ENCODE measurements at regions not wholly inside any gene's neighbourhood (a gene's known extent, or its start where the extent isn't known, plus 50 kb on each side); places are given as distances from the start of the nearest gene placed in this dataset.
"Not testable (repeated sequence)": the region's sequence is repeated elsewhere in the genome, so short reads cannot be mapped to it uniquely, and the experiment has no call there.

- no peak for TF ChIP-seq CTCF (IDR thresholded peaks at IDR 0.05; ENCODE audit: control insufficient read depth, insufficient read depth, low read depth, low read length, missing control alignments)
- H3K4me3 ChIP-seq (ENCODE audit: control insufficient read depth, low read depth, low read length): no peak overlapping the region
- no peak for DNase-seq (ENCODE audit: low read depth)
Measured at GRCh38 chr3:118799303-118799702, 235.3 kb downstream of the IGSF11 start.

DNA sequence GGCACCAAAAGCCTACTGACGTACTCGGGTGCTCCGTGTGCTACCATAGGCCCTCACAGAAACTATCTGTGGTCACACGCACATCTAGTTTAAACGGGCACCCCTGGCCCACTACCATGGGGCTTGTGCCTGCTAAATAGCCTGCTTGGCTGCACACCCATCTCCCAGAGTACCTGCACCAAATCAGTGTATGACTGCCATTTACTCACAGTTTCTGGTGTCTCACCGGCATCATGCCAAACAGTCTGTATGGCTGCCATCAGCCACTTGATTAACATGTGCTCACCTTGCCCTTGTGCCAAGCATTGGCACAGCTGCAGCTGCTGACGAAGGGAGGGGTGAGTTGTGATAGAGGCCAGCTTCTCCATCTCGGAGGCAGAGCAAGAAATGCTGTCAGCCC lies 232.7 kb downstream of the IGSF11 start:
- no peak overlapping the region for H3K4me3 ChIP-seq (ENCODE audit: control insufficient read depth, low read depth, low read length)
- no peak for TF ChIP-seq CTCF (IDR thresholded peaks at IDR 0.05; ENCODE audit: control insufficient read depth, insufficient read depth, low read depth, low read length, missing control alignments)
- DNase-seq (ENCODE audit: low read depth): no peak

GRCh38 chr3:118802325-118803095 lies 232.1 kb downstream of the IGSF11 start:
- no peak for TF ChIP-seq CTCF (IDR thresholded peaks at IDR 0.05; ENCODE audit: control insufficient read depth, insufficient read depth, low read depth, low read length, missing control alignments)
- no peak overlapping the region for H3K4me3 ChIP-seq (ENCODE audit: control insufficient read depth, low read depth, low read length)
- DNase-seq (ENCODE audit: low read depth): no peak

- no peak for DNase-seq (ENCODE audit: low read depth)
- no peak overlapping the region for H3K4me3 ChIP-seq (ENCODE audit: control insufficient read depth, low read depth, low read length)
- TF ChIP-seq CTCF (IDR thresholded peaks at IDR 0.05; ENCODE audit: control insufficient read depth, insufficient read depth, low read depth, low read length, missing control alignments): no peak
Measured at GRCh38 chr3:118803096-118803476, 231.6 kb downstream of the IGSF11 start.

- TF ChIP-seq CTCF (IDR thresholded peaks at IDR 0.05; ENCODE audit: control insufficient read depth, insufficient read depth, low read depth, low read length, missing control alignments): no peak
- H3K4me3 ChIP-seq (ENCODE audit: control insufficient read depth, low read depth, low read length): no peak overlapping the region
- no peak for DNase-seq (ENCODE audit: low read depth)
Measured at GRCh38 chr3:118805007-118805406, 229.6 kb downstream of the IGSF11 start.

DNA sequence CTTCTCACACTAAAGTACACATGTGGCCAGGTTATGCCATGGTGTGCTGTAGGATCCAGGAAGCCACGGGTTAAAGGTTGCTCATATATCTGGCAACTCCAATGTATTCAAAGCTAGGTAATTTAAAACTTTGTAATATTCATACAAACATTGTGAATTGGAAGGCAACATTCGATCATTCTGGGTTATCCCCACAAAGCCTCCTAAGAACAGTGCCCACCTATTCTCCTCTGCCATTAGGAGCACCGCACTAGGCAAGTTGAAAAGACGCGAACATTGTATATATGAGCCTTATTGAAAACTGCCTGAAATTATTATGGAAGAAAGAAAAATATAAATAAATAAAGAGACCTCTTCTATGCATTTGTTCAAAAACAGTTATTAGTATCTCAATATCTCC lies 228.2 kb downstream of the IGSF11 start:
- no peak for TF ChIP-seq CTCF (IDR thresholded peaks at IDR 0.05; ENCODE audit: control insufficient read depth, insufficient read depth, low read depth, low read length, missing control alignments)
- H3K4me3 ChIP-seq (ENCODE audit: control insufficient read depth, low read depth, low read length): no peak overlapping the region
- no peak for DNase-seq (ENCODE audit: low read depth)

DNA sequence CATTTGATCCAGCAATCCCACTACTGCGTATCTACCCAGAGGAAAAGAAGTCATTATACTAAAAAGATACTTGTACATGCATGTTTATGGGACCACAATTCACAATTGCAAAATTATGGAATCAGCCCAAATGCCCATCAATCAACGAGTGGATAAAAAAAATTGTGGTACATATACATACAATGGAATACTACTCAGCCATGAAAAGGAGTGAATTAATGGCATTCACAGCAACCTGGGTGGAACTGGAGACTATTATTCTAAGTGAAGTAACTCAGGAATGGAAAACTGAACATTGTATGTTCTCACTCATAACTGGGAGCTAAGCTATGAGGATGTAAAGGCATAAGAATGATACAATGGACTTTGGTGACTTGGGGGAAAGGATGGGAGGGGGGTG lies 227.3 kb downstream of the IGSF11 start:
- not testable (repeated sequence) for H3K4me3 ChIP-seq (ENCODE audit: control insufficient read depth, low read depth, low read length); DNase-seq (ENCODE audit: low read depth)
